ENCODE measurements at regions not wholly inside any gene's neighbourhood (a gene's known extent, or its start where the extent isn't known, plus 50 kb on each side); places are given as distances from the start of the nearest gene placed in this dataset.

DNA sequence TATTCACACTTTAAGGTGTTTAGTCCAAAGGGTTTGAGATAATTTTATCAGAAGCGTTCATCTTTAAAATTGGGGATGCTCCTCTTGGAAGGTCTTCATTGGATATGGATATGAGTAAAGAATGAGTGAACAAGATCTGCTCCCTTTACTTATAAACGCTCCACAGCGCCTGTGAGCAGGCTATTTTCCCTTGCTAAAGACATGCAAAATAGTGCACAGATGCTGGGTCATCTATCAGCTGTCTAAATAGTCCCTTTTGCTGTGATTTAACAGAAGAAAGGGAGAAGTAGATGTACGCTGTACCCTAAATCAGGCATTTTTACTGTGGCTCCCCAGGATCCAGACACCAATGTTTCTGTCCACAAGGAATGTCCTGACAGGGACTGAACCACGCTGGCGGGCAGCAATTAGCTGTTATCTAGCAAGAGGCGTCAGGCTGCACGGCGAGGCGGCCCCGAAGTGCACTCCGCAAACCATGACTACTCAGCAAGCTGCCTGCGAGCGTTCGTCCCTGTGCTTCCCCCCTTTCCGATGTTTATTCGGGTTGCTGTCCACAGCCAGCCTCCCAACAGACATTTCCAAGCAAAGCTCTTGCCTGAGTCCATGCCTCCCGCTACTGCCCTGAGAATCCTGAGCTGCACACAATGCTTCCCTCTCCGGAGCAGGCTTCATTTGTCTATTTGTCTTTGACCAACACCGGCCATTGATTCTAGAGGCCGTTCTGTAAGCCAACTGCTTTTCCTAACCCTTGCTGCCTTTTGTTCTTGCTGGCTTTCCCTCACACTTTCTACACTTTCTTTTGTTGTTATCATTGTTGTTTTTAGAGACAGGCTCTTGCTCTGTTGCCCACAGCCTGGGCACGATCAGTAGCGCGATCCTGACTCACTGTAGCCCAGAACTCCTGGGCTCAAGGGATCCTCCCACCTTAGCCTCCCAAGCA, 55.7 kb upstream of the CNEP1R1 start:
- Histone ChIP-seq H3K79me2 (ENCODE audit: insufficient read depth, low read length) (no peaks in the 10 kb centered on the region), H3K9ac (ENCODE audit: low read length) (no peak overlapping the region), H3K4me2 (ENCODE audit: low read length) (peak overlapping the region; percentile 44), H2AFZ (ENCODE audit: low read depth, low read length) (no peak overlapping the region), H3K27me3 (ENCODE audit: insufficient read depth, low read length) (peaks cover 15% of the 10 kb centered on the region), H3K27ac (ENCODE audit: low read depth, low read length) (no peak overlapping the region), H3K9me3 (ENCODE audit: insufficient read depth, low read depth, low read length) (no peaks in the 10 kb centered on the region), H3K4me1 (ENCODE audit: insufficient read depth, low read length) (peaks cover 3% of the 10 kb centered on the region), H3K36me3 (ENCODE audit: insufficient read depth, low read length) (no peaks in the 10 kb centered on the region), H4K20me1 (ENCODE audit: insufficient read depth, low read length) (no peaks in the 10 kb centered on the region), H3K4me3 (ENCODE audit: insufficient read depth, low read depth, low read length) (no peak overlapping the region)
- TF ChIP-seq CTCF (IDR thresholded peaks at IDR 0.05; ENCODE audit: insufficient read depth, low read depth, low read length) = no peak
- no peaks in the 10 kb centered on the region for H3K9me3 Mint-ChIP-seq (ENCODE audit: unreplicated experiment)
- peak; percentile 17 for DNase-seq (ENCODE audit: low read depth)
- H3K27me3 Mint-ChIP-seq (ENCODE audit: low read depth, unreplicated experiment) = peaks cover 11% of the 10 kb centered on the region
- no peaks in the 10 kb centered on the region for H3K36me3 Mint-ChIP-seq (ENCODE audit: low read depth, unreplicated experiment)
- H3K27ac Mint-ChIP-seq (ENCODE audit: unreplicated experiment) = no peak overlapping the region
- no peak overlapping the region for H3K4me3 Mint-ChIP-seq (ENCODE audit: unreplicated experiment)
- FAIRE-seq = no peak
- no peaks in the 10 kb centered on the region for H3K4me1 Mint-ChIP-seq (ENCODE audit: low read depth, unreplicated experiment)

GRCh38 chr16:49970797-49971431, 54.1 kb upstream of the CNEP1R1 start:
- Histone ChIP-seq H3K27ac (ENCODE audit: low read depth, low read length) (no peak overlapping the region), H3K4me3 (ENCODE audit: insufficient read depth, low read depth, low read length) (no peak overlapping the region), H3K36me3 (ENCODE audit: insufficient read depth, low read length) (no peaks in the 10 kb centered on the region), H3K4me2 (ENCODE audit: low read length) (no peak overlapping the region), H2AFZ (ENCODE audit: low read depth, low read length) (no peak overlapping the region), H3K27me3 (ENCODE audit: insufficient read depth, low read length) (peaks cover 15% of the 10 kb centered on the region), H3K79me2 (ENCODE audit: insufficient read depth, low read length) (no peaks in the 10 kb centered on the region), H3K9ac (ENCODE audit: low read length) (no peak overlapping the region), H3K9me3 (ENCODE audit: insufficient read depth, low read depth, low read length) (no peaks in the 10 kb centered on the region), H3K4me1 (ENCODE audit: insufficient read depth, low read length) (peaks cover 3% of the 10 kb centered on the region), H4K20me1 (ENCODE audit: insufficient read depth, low read length) (no peaks in the 10 kb centered on the region)
- Mint-ChIP-seq H3K36me3 (ENCODE audit: low read depth, unreplicated experiment) (no peaks in the 10 kb centered on the region), H3K9me3 (ENCODE audit: unreplicated experiment) (no peaks in the 10 kb centered on the region), H3K27ac (ENCODE audit: unreplicated experiment) (no peak overlapping the region), H3K27me3 (ENCODE audit: low read depth, unreplicated experiment) (peaks cover 11% of the 10 kb centered on the region), H3K4me1 (ENCODE audit: low read depth, unreplicated experiment) (no peaks in the 10 kb centered on the region), H3K4me3 (ENCODE audit: unreplicated experiment) (no peak overlapping the region)
- TF ChIP-seq EZH2 (IDR thresholded peaks at IDR 0.05; ENCODE audit: insufficient read depth, low read length) (no peak), CTCF (IDR thresholded peaks at IDR 0.05; ENCODE audit: insufficient read depth, low read depth, low read length) (no peak)
- FAIRE-seq = no peak
- DNase-seq (ENCODE audit: low read depth) = no peak

Data from astrocyte (in vitro differentiated cells and primary cell).